Activated CD4-positive, alpha-beta T cell treated with anti-CD3 and anti-CD28 coated beads, Interleukin-2, amount 10 ng/mL, durations not matched to agents 7 days and 5 days (primary cell): ENCODE measurements at regions not wholly inside any gene's neighbourhood (a gene's known extent, or its start where the extent isn't known, plus 50 kb on each side); places are given as distances from the start of the nearest gene placed in this dataset.

Source experiments
- CTCF ChIA-PET: fragments of 350-600 bp; sonication (Branson Sonifier 250); formaldehyde crosslinking; loops from one replicate; lab custom pipeline; 2021; ENCODE audit warnings: antibody characterized with exemption; lab: Charles Lee
- POLR2A ChIA-PET: fragments of 350-600 bp; sonication (Branson Sonifier 250); formaldehyde crosslinking; loops from one replicate; lab custom pipeline; 2021; ENCODE audit warnings: antibody characterized with exemption; lab: Charles Lee
- DNase-seq: peaks from one replicate; pipeline ENCODE4 v3.0.0-alpha.2; 2020
- H3K27ac Mint-ChIP-seq: one replicate; pipeline ENCODE4 v1.8.0; 2021; ENCODE audit warnings: mild to moderate bottlenecking, moderate library complexity, mixed read lengths
- H3K27me3 Mint-ChIP-seq: one replicate; pipeline ENCODE4 v1.8.0; 2021; ENCODE audit warnings: mixed read lengths
- H3K36me3 Mint-ChIP-seq: one replicate; pipeline ENCODE4 v1.8.0; 2021; ENCODE audit warnings: low read depth, mixed read lengths
- H3K4me1 Mint-ChIP-seq: one replicate; pipeline ENCODE4 v1.8.0; 2021; ENCODE audit warnings: mixed read lengths
- H3K4me3 Mint-ChIP-seq: one replicate; pipeline ENCODE4 v1.8.0; 2021; ENCODE audit warnings: mild to moderate bottlenecking, moderate library complexity, mixed read lengths
- H3K9me3 Mint-ChIP-seq: one replicate; pipeline ENCODE4 v1.8.0; 2021; ENCODE audit warnings: mixed read lengths

- no peak for DNase-seq
- POLR2A ChIA-PET = no interaction called here
- CTCF ChIA-PET = no interaction called here
- Mint-ChIP-seq H3K27ac (no peak overlapping the region), H3K4me3 (no peak overlapping the region), H3K9me3 (no peaks in the 10 kb centered on the region), H3K4me1 (no peaks in the 10 kb centered on the region), H3K27me3 (no peaks in the 10 kb centered on the region), H3K36me3 (no peaks in the 10 kb centered on the region)
These were observed 125.2 kb downstream of the INHBB start for GRCh38 chr2:120471166-120471565.

DNA sequence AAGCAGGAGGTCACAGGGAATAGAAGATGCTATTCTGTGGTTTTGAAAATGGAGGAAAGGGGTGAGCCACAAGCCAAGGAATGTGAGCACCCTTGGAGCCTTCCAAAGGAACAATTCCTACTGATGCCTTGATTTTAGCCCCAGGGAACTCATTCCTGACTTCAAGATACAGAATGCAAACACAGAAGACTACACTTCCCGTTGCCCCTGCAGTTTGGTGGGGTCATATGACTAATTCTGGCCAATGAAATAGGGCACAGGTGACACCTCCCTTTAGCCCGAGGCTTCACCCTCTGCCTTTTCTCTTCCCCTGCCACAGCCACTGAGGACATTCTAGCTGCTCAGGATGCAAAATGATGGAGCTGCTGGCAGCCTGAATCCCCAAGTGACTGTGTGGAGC lies 126.1 kb downstream of the INHBB start:
- ChIA-PET POLR2A (no interaction called here), CTCF (no interaction called here)
- no peaks in the 10 kb centered on the region for H3K9me3 Mint-ChIP-seq
- no peak overlapping the region for H3K4me3 Mint-ChIP-seq
- no peaks in the 10 kb centered on the region for H3K4me1 Mint-ChIP-seq
- no peaks in the 10 kb centered on the region for H3K36me3 Mint-ChIP-seq
- no peak for DNase-seq
- no peak overlapping the region for H3K27ac Mint-ChIP-seq
- H3K27me3 Mint-ChIP-seq = no peaks in the 10 kb centered on the region

- Mint-ChIP-seq H3K27ac (no peak overlapping the region), H3K9me3 (no peaks in the 10 kb centered on the region), H3K36me3 (no peaks in the 10 kb centered on the region), H3K27me3 (no peaks in the 10 kb centered on the region), H3K4me3 (no peak overlapping the region), H3K4me1 (no peaks in the 10 kb centered on the region)
- ChIA-PET CTCF (no interaction called here), POLR2A (no interaction called here)
- no peak for DNase-seq
These were observed 127.0 kb downstream of the INHBB start for GRCh38 chr2:120472891-120473309.

- CTCF ChIA-PET = no interaction called here
- DNase-seq = no peak
- Mint-ChIP-seq H3K27ac (no peak overlapping the region), H3K27me3 (no peaks in the 10 kb centered on the region), H3K4me3 (no peak overlapping the region), H3K4me1 (no peaks in the 10 kb centered on the region), H3K36me3 (no peaks in the 10 kb centered on the region), H3K9me3 (no peaks in the 10 kb centered on the region)
- POLR2A ChIA-PET = no interaction called here
These were observed 127.8 kb downstream of the INHBB start for GRCh38 chr2:120473522-120474271.

- Mint-ChIP-seq H3K27ac (no peak overlapping the region), H3K4me1 (no peaks in the 10 kb centered on the region), H3K36me3 (no peaks in the 10 kb centered on the region), H3K9me3 (no peaks in the 10 kb centered on the region), H3K4me3 (no peak overlapping the region), H3K27me3 (no peaks in the 10 kb centered on the region)
- CTCF ChIA-PET = no interaction called here
- POLR2A ChIA-PET = no interaction called here
- DNase-seq = no peak
These were observed 128.6 kb downstream of the INHBB start for GRCh38 chr2:120474486-120474885.

GRCh38 chr2:120476141-120476540 lies 130.2 kb downstream of the INHBB start:
- Mint-ChIP-seq H3K27ac (no peak overlapping the region), H3K36me3 (no peaks in the 10 kb centered on the region), H3K27me3 (no peaks in the 10 kb centered on the region), H3K9me3 (no peaks in the 10 kb centered on the region), H3K4me3 (no peak overlapping the region), H3K4me1 (no peaks in the 10 kb centered on the region)
- ChIA-PET CTCF (no interaction called here), POLR2A (no interaction called here)
- DNase-seq = no peak

DNA sequence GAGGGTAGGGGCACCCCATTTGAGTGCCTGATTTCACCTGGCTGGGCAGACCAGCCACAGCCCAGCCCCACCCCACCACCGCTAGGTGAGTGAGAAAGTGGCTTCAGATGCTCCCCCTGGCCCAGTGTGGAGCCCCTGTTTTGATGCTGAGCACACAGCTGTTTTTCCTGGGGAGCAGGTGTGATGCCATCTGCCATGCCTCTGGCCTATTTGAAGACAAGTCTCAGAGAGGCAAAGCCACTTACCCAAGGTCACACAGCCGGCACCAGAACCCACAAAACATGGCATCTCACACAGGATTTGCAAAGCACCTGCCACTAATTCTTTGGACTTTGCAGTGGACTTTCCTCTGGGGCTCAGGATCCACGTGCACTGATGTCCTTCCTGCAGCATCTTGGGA lies 131.3 kb downstream of the INHBB start:
- no peak overlapping the region for H3K4me3 Mint-ChIP-seq
- ChIA-PET CTCF (no interaction called here), POLR2A (no interaction called here)
- DNase-seq = no peak
- H3K9me3 Mint-ChIP-seq = no peaks in the 10 kb centered on the region
- no peak overlapping the region for H3K27ac Mint-ChIP-seq
- H3K4me1 Mint-ChIP-seq = no peaks in the 10 kb centered on the region
- H3K36me3 Mint-ChIP-seq = no peaks in the 10 kb centered on the region
- no peaks in the 10 kb centered on the region for H3K27me3 Mint-ChIP-seq

GRCh38 chr2:120477831-120478481 lies 132.0 kb downstream of the INHBB start:
- no peaks in the 10 kb centered on the region for H3K36me3 Mint-ChIP-seq
- no peaks in the 10 kb centered on the region for H3K9me3 Mint-ChIP-seq
- H3K27ac Mint-ChIP-seq = no peak overlapping the region
- no peak for DNase-seq
- ChIA-PET POLR2A (no interaction called here), CTCF (interaction anchor here (0.6 kb wide), 1 partner anchor 817 kb away, joined by 3 read pairs; no protein-coding TSS in a partner anchor)
- H3K27me3 Mint-ChIP-seq = no peaks in the 10 kb centered on the region
- H3K4me3 Mint-ChIP-seq = no peak overlapping the region
- H3K4me1 Mint-ChIP-seq = no peaks in the 10 kb centered on the region

DNA sequence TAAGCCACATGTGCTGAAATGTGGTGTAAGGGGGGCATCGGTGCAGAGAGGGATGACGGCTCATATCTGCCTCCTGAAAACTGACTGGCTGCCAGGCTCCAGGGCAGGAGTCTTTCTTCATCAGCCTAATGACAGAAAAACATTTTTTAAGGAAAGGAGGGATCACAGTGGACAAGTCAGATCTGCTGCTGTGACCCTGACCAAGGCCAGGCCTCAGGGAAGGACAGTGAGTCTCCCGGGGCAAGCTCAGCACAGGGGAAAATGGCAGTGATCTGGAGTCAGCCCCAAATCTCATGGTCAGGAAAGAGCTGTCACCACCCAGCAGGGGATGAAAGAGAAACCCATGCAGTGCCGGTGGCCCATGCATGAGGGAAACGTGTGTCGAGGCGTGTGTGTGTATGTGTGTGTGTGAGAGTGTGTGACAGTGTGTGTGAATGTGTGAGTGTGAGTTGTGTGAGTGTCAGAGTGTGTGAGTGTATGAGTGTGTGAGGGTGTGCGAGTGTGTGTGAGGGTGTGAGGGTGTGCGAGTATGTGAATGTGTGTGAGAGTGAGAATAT lies 134.5 kb downstream of the INHBB start:
- no peaks in the 10 kb centered on the region for H3K4me1 Mint-ChIP-seq
- POLR2A ChIA-PET = no interaction called here
- H3K27me3 Mint-ChIP-seq = no peaks in the 10 kb centered on the region
- CTCF ChIA-PET = interaction anchor here (0.5 kb wide), 1 partner anchor 197 kb away, joined by 3 read pairs; no protein-coding TSS in a partner anchor
- H3K36me3 Mint-ChIP-seq = no peaks in the 10 kb centered on the region
- DNase-seq = no peak
- H3K9me3 Mint-ChIP-seq = no peaks in the 10 kb centered on the region
- H3K4me3 Mint-ChIP-seq = no peak overlapping the region
- no peak overlapping the region for H3K27ac Mint-ChIP-seq

DNA sequence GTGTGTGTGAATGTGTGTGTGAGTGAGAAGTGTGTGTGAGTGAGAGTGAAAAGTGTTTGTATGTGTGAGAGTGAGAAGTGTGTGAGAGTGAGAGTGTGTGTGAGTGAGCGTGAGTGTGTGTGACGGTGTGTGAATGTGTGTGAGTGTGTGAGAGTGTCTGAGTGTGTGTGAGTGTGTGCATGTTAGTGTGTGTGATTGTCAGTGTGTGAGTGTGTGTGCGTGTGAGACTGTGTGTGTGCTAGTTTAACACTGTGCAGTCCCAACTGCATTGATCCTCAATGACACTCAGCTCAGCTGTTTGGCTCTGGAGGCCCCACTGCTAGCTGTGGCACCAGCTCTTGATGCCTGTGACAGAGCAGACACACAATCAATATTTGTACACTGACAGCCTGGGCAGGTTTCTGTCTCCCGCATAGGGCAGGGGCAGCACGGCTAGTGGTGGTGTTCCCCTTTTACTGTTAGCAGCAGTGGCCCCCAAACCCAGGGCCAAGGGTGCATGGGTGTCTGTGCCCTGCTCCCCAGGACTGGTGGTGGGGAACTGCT lies 135.0 kb downstream of the INHBB start:
- DNase-seq = no peak
- ChIA-PET POLR2A (interaction anchor here (0.6 kb wide), 1 partner anchor 26 kb away, joined by 3 read pairs; no protein-coding TSS in a partner anchor), CTCF (no interaction called here)
- H3K27me3 Mint-ChIP-seq = no peaks in the 10 kb centered on the region
- H3K4me1 Mint-ChIP-seq = no peaks in the 10 kb centered on the region
- H3K9me3 Mint-ChIP-seq = no peaks in the 10 kb centered on the region
- H3K36me3 Mint-ChIP-seq = no peaks in the 10 kb centered on the region
- H3K4me3 Mint-ChIP-seq = no peak overlapping the region
- no peak overlapping the region for H3K27ac Mint-ChIP-seq

DNA sequence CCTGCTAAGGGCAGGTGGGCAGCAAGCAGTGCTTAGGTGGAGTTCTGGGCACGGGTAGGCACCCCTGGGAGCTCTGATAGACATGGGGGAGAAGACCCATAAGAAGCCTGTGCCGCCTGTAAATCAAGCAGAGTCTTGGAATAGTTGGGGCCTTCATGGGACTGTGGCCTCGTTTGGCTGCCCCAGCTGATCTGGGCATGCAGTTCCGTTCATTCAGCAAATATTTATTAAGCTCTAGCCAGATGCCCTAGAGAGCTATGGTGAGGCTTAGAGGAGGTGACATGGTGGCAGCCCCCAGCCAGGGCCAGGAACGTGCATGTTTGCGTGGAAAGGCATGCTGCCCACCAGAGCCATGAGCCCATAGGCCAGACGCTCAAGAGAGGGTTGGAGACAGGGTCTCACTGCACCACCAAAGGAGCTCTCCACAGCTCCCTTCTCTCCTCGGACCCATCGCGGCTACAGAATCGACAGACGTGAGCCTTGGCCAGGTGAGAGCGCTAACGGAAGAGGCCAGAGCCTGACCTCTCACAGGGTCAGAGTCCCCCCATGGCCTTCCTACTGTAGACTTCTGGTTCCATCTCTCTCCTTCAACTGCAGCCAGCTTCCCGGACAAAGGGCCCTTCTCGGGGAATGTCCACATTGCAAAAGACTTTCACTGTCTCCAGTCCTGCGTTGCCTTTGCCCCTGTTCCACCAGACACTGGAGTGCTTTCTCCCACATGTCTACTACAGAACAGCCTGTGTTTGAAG lies 135.7 kb downstream of the INHBB start:
- H3K27me3 Mint-ChIP-seq = no peaks in the 10 kb centered on the region
- no peak for DNase-seq
- no peak overlapping the region for H3K27ac Mint-ChIP-seq
- H3K4me1 Mint-ChIP-seq = no peaks in the 10 kb centered on the region
- H3K9me3 Mint-ChIP-seq = no peaks in the 10 kb centered on the region
- CTCF ChIA-PET = interaction anchor here (0.6 kb wide), 1 partner anchor 857 kb away, joined by 3 read pairs; no protein-coding TSS in a partner anchor
- H3K36me3 Mint-ChIP-seq = no peaks in the 10 kb centered on the region
- POLR2A ChIA-PET = interaction anchor here (0.6 kb wide), 1 partner anchor 25 kb away, joined by 3 read pairs; no protein-coding TSS in a partner anchor
- H3K4me3 Mint-ChIP-seq = no peak overlapping the region

DNA sequence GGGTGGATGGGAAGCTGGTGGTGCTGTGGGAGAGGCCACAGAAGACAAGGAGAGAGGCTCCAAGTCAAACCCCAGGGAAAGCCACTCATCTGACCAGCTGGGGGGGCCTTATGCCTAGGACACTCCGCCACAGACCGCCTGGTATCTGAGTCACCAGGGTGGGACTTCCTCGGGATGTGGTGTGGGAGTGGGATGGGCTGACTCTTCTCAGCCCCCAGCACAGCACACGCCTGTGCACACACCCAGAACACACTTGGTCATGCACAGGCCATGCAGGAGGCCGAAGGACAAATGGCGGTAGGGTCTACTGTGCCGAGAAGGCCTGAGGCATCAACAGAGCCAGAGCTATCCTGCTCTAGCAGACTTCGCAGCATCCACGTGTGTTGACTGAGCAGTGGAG lies 136.4 kb downstream of the INHBB start:
- CTCF ChIA-PET = interaction anchor here (0.6 kb wide), 1 partner anchor 857 kb away, joined by 3 read pairs; no protein-coding TSS in a partner anchor
- Mint-ChIP-seq H3K36me3 (no peaks in the 10 kb centered on the region), H3K27me3 (no peaks in the 10 kb centered on the region), H3K9me3 (no peaks in the 10 kb centered on the region), H3K4me1 (no peaks in the 10 kb centered on the region), H3K27ac (no peak overlapping the region), H3K4me3 (no peak overlapping the region)
- DNase-seq = no peak
- POLR2A ChIA-PET = no interaction called here
